Spleen (tissue), 7 donors: ENCODE measurements at regions not wholly inside any gene's neighbourhood (a gene's known extent, or its start where the extent isn't known, plus 50 kb on each side); places are given as distances from the start of the nearest gene placed in this dataset.

Experiments used
- POLR2AphosphoS5 ChIP-seq, 3 donors: sonication (generic); formaldehyde crosslinking; IDR thresholded peaks; one replicate each; pipeline ENCODE4 v1.5.1; 2017; ENCODE audit warnings: antibody characterized with exemption in 3 of 3
- TF ChIP-seq, protein P1 (sequence below), 11 experiments: fragments of 200-600 bp in 7 of 11; fragments of 450-650 bp in 4 of 11; sonication (generic) in 4 of 11; IDR thresholded peaks in 8 of 11; conservative IDR thresholded peaks in 3 of 11; 1 replicate in 7 of 11; 2 replicates in 4 of 11; pipeline versions ENCODE4 v1.4.0 to v1.8.0; 2016 to 2021; ENCODE audit warnings: antibody characterized with exemption in 11 of 11, inconsistent platforms in 4 of 11, mild to moderate bottlenecking in 1 of 11
- donor health status: DM: no; HTN: no; CAD: no; lungs with moderate emphysema.
- donor health status: DM: no; HTN: no; CAD: no.
- donor health status: DM: no; HTN: no; CAD: no.

DNA sequence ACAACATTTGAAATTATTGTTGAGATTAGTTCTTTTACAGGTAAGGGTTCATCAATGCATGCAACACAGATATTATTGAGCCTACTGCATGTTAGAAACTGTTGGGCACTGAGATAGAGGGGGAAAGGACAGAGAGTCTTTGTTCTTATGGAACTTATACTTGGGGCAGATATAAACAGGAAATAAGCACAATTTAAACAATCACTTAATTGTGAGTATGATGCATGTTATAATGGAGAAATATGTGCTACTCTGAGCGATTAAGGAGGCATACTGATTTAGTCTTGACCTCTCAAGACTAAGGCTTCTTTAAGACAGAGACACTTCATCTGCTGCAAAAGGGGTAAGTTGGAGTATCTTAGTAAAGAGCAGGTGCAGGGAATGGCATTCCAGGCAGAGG is 593.3 kb downstream of the CCSER2 start:
- TF ChIP-seq POLR2AphosphoS5 (IDR thresholded peaks at IDR 0.05): no peak
- TF ChIP-seq, protein P1, sequence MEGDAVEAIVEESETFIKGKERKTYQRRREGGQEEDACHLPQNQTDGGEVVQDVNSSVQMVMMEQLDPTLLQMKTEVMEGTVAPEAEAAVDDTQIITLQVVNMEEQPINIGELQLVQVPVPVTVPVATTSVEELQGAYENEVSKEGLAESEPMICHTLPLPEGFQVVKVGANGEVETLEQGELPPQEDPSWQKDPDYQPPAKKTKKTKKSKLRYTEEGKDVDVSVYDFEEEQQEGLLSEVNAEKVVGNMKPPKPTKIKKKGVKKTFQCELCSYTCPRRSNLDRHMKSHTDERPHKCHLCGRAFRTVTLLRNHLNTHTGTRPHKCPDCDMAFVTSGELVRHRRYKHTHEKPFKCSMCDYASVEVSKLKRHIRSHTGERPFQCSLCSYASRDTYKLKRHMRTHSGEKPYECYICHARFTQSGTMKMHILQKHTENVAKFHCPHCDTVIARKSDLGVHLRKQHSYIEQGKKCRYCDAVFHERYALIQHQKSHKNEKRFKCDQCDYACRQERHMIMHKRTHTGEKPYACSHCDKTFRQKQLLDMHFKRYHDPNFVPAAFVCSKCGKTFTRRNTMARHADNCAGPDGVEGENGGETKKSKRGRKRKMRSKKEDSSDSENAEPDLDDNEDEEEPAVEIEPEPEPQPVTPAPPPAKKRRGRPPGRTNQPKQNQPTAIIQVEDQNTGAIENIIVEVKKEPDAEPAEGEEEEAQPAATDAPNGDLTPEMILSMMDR (IDR thresholded peaks at IDR 0.05 in 8 of 11, conservative IDR thresholded peaks at IDR 0.05 in 3 of 11): no peak
